ENCODE measurements at regions not wholly inside any gene's neighbourhood (a gene's known extent, or its start where the extent isn't known, plus 50 kb on each side); places are given as distances from the start of the nearest gene placed in this dataset.

GRCh38 chr1:29531596-29531995, 295.3 kb downstream of the PTPRU start:
- intact Hi-C loops (cut with micrococcal nuclease), result no loop called here

GRCh38 chr1:29529677-29530278, 293.5 kb downstream of the PTPRU start:
- intact Hi-C loops (cut with micrococcal nuclease), result no loop called here

- intact Hi-C loops (cut with micrococcal nuclease), result no loop called here
Observed at GRCh38 chr1:29527314-29528004, 291.1 kb downstream of the PTPRU start.

GRCh38 chr1:29525941-29526340, 289.6 kb downstream of the PTPRU start:
- intact Hi-C loops (cut with micrococcal nuclease), result no loop called here

GRCh38 chr1:29524285-29525065, 288.2 kb downstream of the PTPRU start:
- intact Hi-C loops (cut with micrococcal nuclease), result no loop called here

- intact Hi-C loops (cut with micrococcal nuclease), result no loop called here
Observed at GRCh38 chr1:29523576-29523975, 287.3 kb downstream of the PTPRU start.

GRCh38 chr1:29523136-29523535, 286.8 kb downstream of the PTPRU start:
- intact Hi-C loops (cut with micrococcal nuclease), result no loop called here

DNA sequence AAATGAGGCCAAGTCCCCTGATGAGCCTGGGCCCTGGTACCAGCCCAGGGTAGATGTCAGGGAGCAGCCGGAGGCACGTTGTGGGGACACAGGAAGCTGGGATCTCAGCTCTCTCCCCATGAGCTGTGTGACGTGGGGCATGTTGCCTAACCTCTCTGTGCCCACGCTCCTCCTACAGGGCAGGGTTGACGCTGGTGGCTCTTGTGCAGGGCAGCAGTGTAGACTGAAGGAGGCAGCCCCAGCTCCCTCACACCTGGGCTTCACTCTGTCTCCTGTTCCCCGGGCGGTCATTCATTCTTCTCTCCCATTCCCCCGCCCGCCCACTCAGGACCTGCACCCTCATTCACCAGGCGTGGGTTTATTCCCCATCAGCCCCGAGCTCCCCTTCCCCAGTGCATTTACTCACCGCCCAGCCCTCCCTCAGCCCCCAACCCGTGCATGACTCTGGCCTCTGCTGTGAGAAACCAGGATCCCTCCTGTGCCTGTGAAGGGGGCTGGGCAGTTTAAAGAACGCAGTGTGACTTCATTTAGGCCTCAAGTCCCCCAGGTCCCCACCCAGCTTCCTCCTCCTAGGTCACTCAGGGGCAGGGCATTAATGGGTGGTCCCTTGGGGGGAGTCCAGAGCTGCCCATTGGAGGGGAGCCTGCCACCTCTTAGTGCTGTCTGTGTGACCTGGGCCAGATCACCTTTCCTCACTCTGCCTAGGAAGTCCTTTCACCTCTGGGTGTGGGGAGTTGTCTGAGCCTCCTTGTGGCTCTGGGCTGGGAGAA, 285.7 kb downstream of the PTPRU start:
- intact Hi-C loops (cut with micrococcal nuclease), result no loop called here

DNA sequence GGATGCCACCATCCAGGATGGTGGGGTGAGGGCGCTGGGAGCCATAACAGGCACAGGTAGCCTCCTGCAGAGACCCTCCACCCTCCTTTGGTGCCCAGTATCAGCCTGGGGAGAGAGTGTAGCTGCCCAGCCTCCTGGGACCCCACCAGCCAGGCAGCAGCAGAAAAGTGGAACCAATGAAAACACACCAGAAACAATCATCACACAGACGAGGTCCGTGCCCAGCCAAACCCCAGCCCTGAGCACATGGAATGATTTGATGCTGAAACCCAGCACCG, 285.1 kb downstream of the PTPRU start:
- intact Hi-C loops (cut with micrococcal nuclease), result no loop called here

DNA sequence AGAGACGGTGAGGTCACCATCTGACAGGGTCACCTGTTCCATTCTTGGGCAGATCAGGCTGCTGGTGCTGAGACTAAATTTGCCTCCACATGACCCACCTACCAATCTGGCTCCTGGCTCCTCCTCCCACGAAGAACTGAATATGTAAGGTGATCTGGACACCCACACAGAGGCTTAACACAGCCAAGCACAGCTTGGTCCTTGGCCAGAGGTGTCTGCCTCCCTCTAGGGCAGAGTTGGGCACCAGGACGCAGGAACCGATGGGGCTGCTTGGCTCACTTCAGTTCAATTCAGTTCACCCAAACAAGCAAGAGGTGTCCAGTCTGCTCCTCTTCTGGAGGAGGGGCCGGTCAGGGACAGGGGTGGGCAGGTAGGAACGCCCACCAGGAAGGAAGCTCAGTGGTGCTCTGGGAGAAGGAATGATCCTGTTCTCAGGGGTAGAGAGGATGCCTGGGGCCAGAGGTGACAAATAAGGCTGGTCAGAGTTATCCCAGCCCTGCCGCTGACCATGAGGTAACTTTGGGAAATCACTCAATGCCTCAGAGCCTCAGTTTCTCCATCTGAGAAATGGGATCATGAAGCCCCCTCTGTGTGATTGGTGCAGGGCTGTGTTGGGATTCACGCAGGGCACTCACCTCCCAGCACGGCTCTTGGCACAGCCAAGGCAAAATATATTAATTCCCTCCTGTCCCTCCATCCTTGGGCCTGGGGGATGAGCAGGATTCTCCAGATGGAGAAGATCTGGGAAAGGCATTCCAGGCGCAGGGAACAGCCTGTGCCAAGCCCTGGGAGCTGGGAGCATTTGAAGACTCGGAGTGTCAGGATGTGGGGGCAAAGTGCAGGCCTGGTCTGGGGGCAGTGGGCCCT, 284.5 kb downstream of the PTPRU start:
- intact Hi-C loops (cut with micrococcal nuclease), result no loop called here

- intact Hi-C loops (cut with micrococcal nuclease), result no loop called here
Observed at GRCh38 chr1:29519788-29520110, 283.4 kb downstream of the PTPRU start.

GRCh38 chr1:29519108-29519787, 282.9 kb downstream of the PTPRU start:
- intact Hi-C loops (cut with micrococcal nuclease), result no loop called here

- intact Hi-C loops (cut with micrococcal nuclease), result no loop called here
Observed at GRCh38 chr1:29518183-29518835, 282.0 kb downstream of the PTPRU start.

- intact Hi-C loops (cut with micrococcal nuclease), result no loop called here
Observed at GRCh38 chr1:29517251-29518086, 281.1 kb downstream of the PTPRU start.

GRCh38 chr1:29516063-29516820, 279.9 kb downstream of the PTPRU start:
- intact Hi-C loops (cut with micrococcal nuclease), result no loop called here

- intact Hi-C loops (cut with micrococcal nuclease), result no loop called here
Observed at GRCh38 chr1:29515170-29515955, 279.0 kb downstream of the PTPRU start.

DNA sequence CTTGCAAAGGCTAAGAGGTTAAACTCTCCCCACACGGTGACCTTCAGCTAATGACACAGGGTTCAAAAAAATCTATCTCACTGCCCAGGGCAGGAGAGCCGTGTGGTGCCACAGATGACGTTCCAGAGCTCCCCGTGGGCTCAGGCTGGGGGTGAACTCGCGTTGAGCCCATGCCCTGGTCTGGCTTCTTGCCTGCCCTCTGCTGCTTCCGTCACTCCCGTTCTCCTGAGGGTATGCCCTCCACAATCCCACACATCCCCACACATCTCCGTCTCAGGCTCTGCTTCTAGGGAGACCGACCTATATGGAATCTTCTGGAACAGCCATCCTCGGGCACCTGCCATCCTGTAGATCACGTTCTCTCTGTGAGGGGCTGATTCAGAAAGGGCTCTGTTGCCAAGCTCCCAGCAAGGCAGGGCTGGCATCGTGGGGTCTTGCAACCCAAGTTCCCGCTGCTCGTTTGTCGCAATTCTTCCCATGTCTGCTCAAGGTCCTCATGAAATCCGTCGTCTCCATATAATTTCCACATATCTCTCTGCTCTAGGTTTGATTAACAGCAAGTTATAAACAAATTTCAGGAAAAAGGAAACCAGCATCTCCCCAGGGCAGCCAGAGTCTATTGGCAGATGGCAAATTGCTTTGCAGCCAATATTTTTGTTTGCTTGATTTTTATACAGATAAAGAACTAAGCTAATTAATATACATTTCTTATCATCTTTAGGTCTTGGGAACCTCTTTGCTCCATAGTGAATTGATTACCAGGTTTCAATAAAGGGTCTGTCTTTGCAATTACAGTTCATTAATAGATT, 278.2 kb downstream of the PTPRU start:
- intact Hi-C loops (cut with micrococcal nuclease), result no loop called here

Measured in T-helper 2 cell treated with Interferon-gamma antibody and Interleukin-4, amounts not matched to agents 100 ng/mL and 5 ng/mL, for 36 hours (primary cell).